HepG2 (cell line): ENCODE measurements at regions not wholly inside any gene's neighbourhood (a gene's known extent, or its start where the extent isn't known, plus 50 kb on each side); places are given as distances from the start of the nearest gene placed in this dataset.
A peak's percentile ranks its signal among the peaks of the same experiment; 100 is the strongest.

ENCODE experiments used
- ATAC-seq: fragments of 200-7000 bp; cut with Tn5 transposase; 3 replicates; pipeline ENCODE4 v1.9.1; 2020; ENCODE audit warnings: mild to moderate bottlenecking, moderate library complexity
- BruUV-seq: library from RNA; stranded (reverse); fragments of 400-500 nt; replicated peaks from 2 replicates; lab custom pipeline; 2021; lab: Mats Ljungman, UMichigan
- CTCF ChIA-PET: fragments of 300-600 bp; formaldehyde crosslinking; extraction: SDS; loops from one replicate; lab custom pipeline; 2021; ENCODE audit warnings: low total read pairs, inconsistent platforms, low intra/inter-chr PET ratio; lab: Yijun Ruan, JAX
- POLR2A ChIA-PET: fragments of 350-600 bp; sonication (Branson Sonifier 250); formaldehyde crosslinking; loops from one replicate; lab custom pipeline; 2020; ENCODE audit warnings: antibody characterized with exemption, inconsistent platforms; lab: Yijun Ruan, JAX
- DNase-seq: peaks from one replicate; pipeline ENCODE4 v3.0.0-alpha.2; 2015; ENCODE audit warnings: low spot score
- FAIRE-seq: peaks from 3 replicates; lab custom pipeline; 2011; peaks lifted over from hg19 to GRCh38; lab: Jason Lieb, UNC
- H2AFZ ChIP-seq: one replicate; pipeline ENCODE4 v1.6.1; 2011; ENCODE audit warnings: low read length, inconsistent platforms
- H3K27ac ChIP-seq: fragments of 300-600 bp; 3 replicates; pipeline ENCODE4 v1.8.0; 2011; ENCODE audit warnings: mixed run types, mild to moderate bottlenecking, mixed read lengths, low read length, inconsistent platforms; ENCODE audit not compliant: insufficient read depth; ENCODE audit errors: extremely low read length
- H3K27me3 ChIP-seq, 2 experiments: fragments of 200-600 bp in 1 of 2; 2 replicates in 1 of 2; 3 replicates in 1 of 2; pipeline versions ENCODE4 v1.6.0 to v1.8.0; 2011; ENCODE audit warnings: low read length in 2 of 2, mild to moderate bottlenecking in 2 of 2, moderate library complexity in 2 of 2, inconsistent platforms in 1 of 2; ENCODE audit not compliant: insufficient read depth in 2 of 2, control insufficient read depth in 1 of 2
- H3K36me3 ChIP-seq, 2 experiments: fragments of 200-600 bp in 1 of 2; replicated peaks in 1 of 2; 2 replicates in 1 of 2; 3 replicates in 1 of 2; pipeline versions ENCODE4 v1.5.1 to v1.8.0; 2011; ENCODE audit warnings: low read length in 2 of 2, inconsistent platforms in 1 of 2; ENCODE audit not compliant: insufficient read depth in 2 of 2, control insufficient read depth in 1 of 2
- H3K4me1 ChIP-seq: 2 replicates; pipeline ENCODE4 v1.5.1; 2012; ENCODE audit warnings: low read length, inconsistent platforms; ENCODE audit not compliant: insufficient read depth
- H3K4me2 ChIP-seq: 2 replicates; pipeline ENCODE4 v1.6.0; 2011; ENCODE audit warnings: low read depth, low read length, inconsistent platforms
- H3K4me3 ChIP-seq, 3 experiments: fragments of 200-600 bp in 1 of 3; sonication (generic), shearing (Covaris generic) in 1 of 3; replicated peaks in 1 of 3; 2 replicates each; pipeline ENCODE4 v1.5.1; 2011 to 2016; ENCODE audit warnings: low read length in 3 of 3, inconsistent platforms in 2 of 3, low read depth in 2 of 3, mild to moderate bottlenecking in 2 of 3, control low read depth in 1 of 3, mixed read lengths in 1 of 3; ENCODE audit not compliant: insufficient read depth in 1 of 3
- H3K79me2 ChIP-seq: one replicate; pipeline ENCODE4 v1.6.1; 2011; ENCODE audit warnings: low read length, inconsistent platforms; ENCODE audit not compliant: insufficient read depth
- H3K9ac ChIP-seq: 2 replicates; pipeline ENCODE4 v1.6.0; 2011; ENCODE audit warnings: mild to moderate bottlenecking, low read depth, low read length, inconsistent platforms; ENCODE audit not compliant: insufficient read depth
- H3K9me3 ChIP-seq: 2 replicates; pipeline ENCODE4 v1.5.1; 2012; ENCODE audit warnings: mild to moderate bottlenecking, low read length
- H4K20me1 ChIP-seq: 2 replicates; pipeline ENCODE4 v1.6.0; 2011; ENCODE audit warnings: inconsistent platforms, mild to moderate bottlenecking, low read length, moderate library complexity; ENCODE audit not compliant: insufficient read depth
- ATF1 ChIP-seq: IDR thresholded peaks from 2 replicates; pipeline ENCODE4 v1.6.1; 2016; ENCODE audit warnings: mild to moderate bottlenecking, control low read depth
- ATF2 ChIP-seq: sonication (generic); formaldehyde crosslinking; IDR thresholded peaks from 2 replicates; pipeline ENCODE4 v1.4.0; 2020; ENCODE audit warnings: missing genetic modification reagents
- CSRNP2 ChIP-seq: sonication (generic); formaldehyde crosslinking; conservative IDR thresholded peaks from 2 replicates; pipeline ENCODE4 v1.8.0; 2022; ENCODE audit warnings: low read depth, missing genetic modification reagents
- HOMEZ ChIP-seq: IDR thresholded peaks from 2 replicates; pipeline ENCODE4 v1.6.1; 2016; ENCODE audit warnings: low read depth
- KLF11 ChIP-seq: IDR thresholded peaks from 2 replicates; pipeline ENCODE4 v1.6.1; 2016; ENCODE audit warnings: missing compliant biosample characterization
- MNT ChIP-seq: fragments of 450-650 bp; IDR thresholded peaks from 2 replicates; pipeline ENCODE4 v1.6.1; 2016
- PHB2 ChIP-seq: fragments of 450-650 bp; IDR thresholded peaks from 2 replicates; pipeline ENCODE4 v1.6.1; 2018; ENCODE audit not compliant: partially characterized antibody
- SKIL ChIP-seq: sonication (generic); formaldehyde crosslinking; IDR thresholded peaks from 2 replicates; pipeline ENCODE4 v1.8.0; 2022; ENCODE audit warnings: missing genetic modification reagents, mild to moderate bottlenecking, moderate library complexity, borderline replicate concordance
- SNAI1 ChIP-seq: sonication (generic); formaldehyde crosslinking; IDR thresholded peaks from 2 replicates; pipeline ENCODE4 v1.5.0; 2020; ENCODE audit warnings: mild to moderate bottlenecking, missing genetic modification reagents, borderline replicate concordance
- TBP ChIP-seq: sonication (generic); formaldehyde crosslinking; IDR thresholded peaks from 2 replicates; pipeline ENCODE4 v1.5.0; 2020; ENCODE audit warnings: missing genetic modification reagents
- ZNF687 ChIP-seq: sonication (generic); formaldehyde crosslinking; IDR thresholded peaks from 2 replicates; pipeline ENCODE4 v1.5.1; 2020; ENCODE audit warnings: mild to moderate bottlenecking, missing genetic modification reagents, moderate library complexity
- ZNF878 ChIP-seq: sonication (generic); formaldehyde crosslinking; IDR thresholded peaks from 2 replicates; pipeline ENCODE4 v1.8.1; 2023; ENCODE audit warnings: mild to moderate bottlenecking, missing genetic modification reagents, moderate library complexity
- WGBS: methylation state at CpG from one replicate; pipeline ENCODE4 v1.1.6; 2017; ENCODE audit warnings: low lambda C conversion rate; 5-methylcytosine and 5-hydroxymethylcytosine counted together
- in situ Hi-C: cut with HindIII; loops from 2 replicates; pipeline ENCODE4 v1.10.0; 2017; ENCODE audit warnings: low pct_unique_long_range_greater_than_20kb; ENCODE audit not compliant: extremely low pct_ligation_motif_present
- intact Hi-C: fragments of 100-400 bp; cut with micrococcal nuclease; formaldehyde crosslinking; loops from one replicate; pipeline ENCODE4 v1.10.0; 2022; ENCODE audit not compliant: unreplicated experiment

- BruUV-seq = no TSS peak
- no peaks in the 10 kb centered on the region for H3K79me2 ChIP-seq
- H3K4me2 ChIP-seq = no peak overlapping the region
- no peak for DNase-seq
- ChIA-PET CTCF (no interaction called here), POLR2A (no interaction called here)
- H4K20me1 ChIP-seq = no peaks in the 10 kb centered on the region
- H3K27me3 ChIP-seq = peaks cover 0 to 5% of the 10 kb centered on the region in 2 experiments; a peak in 1 of 5 replicates
- intact Hi-C loops = no loop called here
- no peak for FAIRE-seq
- peaks cover 26% of the 10 kb centered on the region for H3K4me1 ChIP-seq
- no peak overlapping the region for H2AFZ ChIP-seq
- ATAC-seq = no peak
- no peaks in the 10 kb centered on the region for H3K9me3 ChIP-seq
- in situ Hi-C loops = no loop called here
- H3K4me3 ChIP-seq = no peak overlapping the region
- no peaks in the 10 kb centered on the region for H3K36me3 ChIP-seq
- 67% methylated on average over 12 of the region's 12 CpGs for WGBS
- no peak overlapping the region for H3K27ac ChIP-seq
- no peak overlapping the region for H3K9ac ChIP-seq
- TF ChIP-seq CSRNP2 = no peak
- TF ChIP-seq ATF1 (CRISPR knock-in tag) = no peak
- peak; percentile 32 for TF ChIP-seq ZNF687 (CRISPR knock-in tag)
- TF ChIP-seq SNAI1 (CRISPR knock-in tag) = no peak
- no peak for TF ChIP-seq KLF11 (CRISPR knock-in tag)
- no peak for TF ChIP-seq ATF2 (CRISPR knock-in tag)
- TF ChIP-seq SKIL (CRISPR knock-in tag) = no peak
- no peak for TF ChIP-seq TBP (CRISPR knock-in tag)
- TF ChIP-seq MNT = 0 out of 2 replicates have a peak, but pooled peaks have one; percentile 25
- 0 out of 2 replicates have a peak, but pooled peaks have one; percentile 27 for TF ChIP-seq ZNF878 (CRISPR knock-in tag)
- no peak for TF ChIP-seq HOMEZ (CRISPR knock-in tag)
- TF ChIP-seq PHB2 = no peak
Measured at GRCh38 chr10:44281089-44281613, 103.7 kb downstream of the CXCL12 start.
